ENCODE measurements at regions not wholly inside any gene's neighbourhood (a gene's known extent, or its start where the extent isn't known, plus 50 kb on each side); places are given as distances from the start of the nearest gene placed in this dataset.

- CTCF ChIA-PET: no interaction called here
- H3K4me3 Mint-ChIP-seq: no peak overlapping the region
- H3K9me3 Mint-ChIP-seq: peaks cover 8% of the 10 kb centered on the region
- POLR2A ChIA-PET: no interaction called here
- DNase-seq: no peak
- H3K36me3 Mint-ChIP-seq (ENCODE audit: low read depth): no peaks in the 10 kb centered on the region
- TF ChIP-seq CTCF (IDR thresholded peaks at IDR 0.05): no peak
- no peak overlapping the region for H3K27ac Mint-ChIP-seq
- H3K4me1 Mint-ChIP-seq: no peaks in the 10 kb centered on the region
- intact Hi-C loops (cut with micrococcal nuclease): no loop called here
- no peak for ATAC-seq (ENCODE audit: low read depth)
- H3K27me3 Mint-ChIP-seq: peaks cover 12% of the 10 kb centered on the region
Observed at GRCh38 chr1:38641661-38642060, 217.9 kb downstream of the RRAGC start.

- Mint-ChIP-seq H3K36me3 (ENCODE audit: low read depth) (no peaks in the 10 kb centered on the region), H3K9me3 (peaks cover 10% of the 10 kb centered on the region), H3K4me3 (no peak overlapping the region), H3K4me1 (no peaks in the 10 kb centered on the region), H3K27ac (no peak overlapping the region), H3K27me3 (peaks cover 18% of the 10 kb centered on the region)
- ChIA-PET CTCF (no interaction called here), POLR2A (no interaction called here)
- no peak for TF ChIP-seq CTCF (IDR thresholded peaks at IDR 0.05)
- ATAC-seq (ENCODE audit: low read depth) (no peak), DNase-seq (no peak)
- intact Hi-C loops (cut with micrococcal nuclease): no loop called here
Observed at GRCh38 chr1:38640371-38640770, 219.2 kb downstream of the RRAGC start.

GRCh38 chr1:38628241-38628640 lies 231.3 kb downstream of the RRAGC start:
- CTCF ChIA-PET: no interaction called here

GRCh38 chr1:38625939-38626338 lies 233.6 kb downstream of the RRAGC start:
- peaks cover 5% of the 10 kb centered on the region for H3K27me3 Mint-ChIP-seq
- no peak overlapping the region for H3K4me3 Mint-ChIP-seq
- ChIA-PET CTCF (no interaction called here), POLR2A (no interaction called here)
- peaks cover 6% of the 10 kb centered on the region for H3K9me3 Mint-ChIP-seq
- H3K27ac Mint-ChIP-seq: no peak overlapping the region
- no peaks in the 10 kb centered on the region for H3K4me1 Mint-ChIP-seq
- no peaks in the 10 kb centered on the region for H3K36me3 Mint-ChIP-seq (ENCODE audit: low read depth)
- DNase-seq (no peak), ATAC-seq (ENCODE audit: low read depth) (no peak)
- intact Hi-C loops (cut with micrococcal nuclease): no loop called here
- TF ChIP-seq CTCF (IDR thresholded peaks at IDR 0.05): no peak

More at GRCh38 chr1:38628241-38628640, 231.3 kb downstream of the RRAGC start:
- POLR2A ChIA-PET: no interaction called here
- Mint-ChIP-seq H3K4me1 (no peaks in the 10 kb centered on the region), H3K9me3 (peaks cover 6% of the 10 kb centered on the region), H3K27me3 (peaks cover 21% of the 10 kb centered on the region), H3K36me3 (ENCODE audit: low read depth) (no peaks in the 10 kb centered on the region), H3K27ac (no peak overlapping the region), H3K4me3 (no peak overlapping the region)
- DNase-seq: no peak
- ATAC-seq (ENCODE audit: low read depth): no peak
- TF ChIP-seq CTCF (IDR thresholded peaks at IDR 0.05): no peak
- intact Hi-C loops (cut with micrococcal nuclease): no loop called here

GRCh38 chr1:38624336-38625039 lies 235.1 kb downstream of the RRAGC start:
- ATAC-seq (ENCODE audit: low read depth) (no peak), DNase-seq (no peak)
- POLR2A ChIA-PET: no interaction called here
- TF ChIP-seq CTCF (IDR thresholded peaks at IDR 0.05): no peak
- Mint-ChIP-seq H3K27ac (no peak overlapping the region), H3K27me3 (no peaks in the 10 kb centered on the region), H3K4me3 (no peak overlapping the region), H3K9me3 (peaks cover 2% of the 10 kb centered on the region), H3K36me3 (ENCODE audit: low read depth) (no peaks in the 10 kb centered on the region), H3K4me1 (no peaks in the 10 kb centered on the region)
- CTCF ChIA-PET: no interaction called here
- intact Hi-C loops (cut with micrococcal nuclease): no loop called here

All from activated B cell treated with CpG ODN at 0.5 μM for 24 hours (primary cell).